ENCODE measurements at regions not wholly inside any gene's neighbourhood (a gene's known extent, or its start where the extent isn't known, plus 50 kb on each side); places are given as distances from the start of the nearest gene placed in this dataset.

DNA sequence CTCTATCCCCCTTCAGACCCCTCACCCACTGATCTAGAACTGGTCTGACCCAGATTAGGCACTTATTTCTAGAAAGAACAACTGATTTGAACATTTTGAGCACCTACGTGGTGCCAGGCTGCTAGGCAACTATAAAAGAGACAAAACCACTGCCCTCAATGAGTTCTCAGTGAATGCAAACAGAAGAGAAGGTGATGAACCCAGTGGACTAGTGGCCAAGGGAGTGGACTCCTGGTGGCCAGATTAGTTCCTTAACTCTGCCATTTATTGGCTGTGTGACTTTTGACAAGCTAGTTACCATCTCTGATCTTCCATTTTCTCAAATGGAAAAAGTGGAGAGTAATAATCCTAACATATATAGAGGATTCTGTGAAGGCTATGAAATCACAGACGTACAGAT lies 259.1 kb upstream of the SALL1 start:
- TF ChIP-seq, protein P1, sequence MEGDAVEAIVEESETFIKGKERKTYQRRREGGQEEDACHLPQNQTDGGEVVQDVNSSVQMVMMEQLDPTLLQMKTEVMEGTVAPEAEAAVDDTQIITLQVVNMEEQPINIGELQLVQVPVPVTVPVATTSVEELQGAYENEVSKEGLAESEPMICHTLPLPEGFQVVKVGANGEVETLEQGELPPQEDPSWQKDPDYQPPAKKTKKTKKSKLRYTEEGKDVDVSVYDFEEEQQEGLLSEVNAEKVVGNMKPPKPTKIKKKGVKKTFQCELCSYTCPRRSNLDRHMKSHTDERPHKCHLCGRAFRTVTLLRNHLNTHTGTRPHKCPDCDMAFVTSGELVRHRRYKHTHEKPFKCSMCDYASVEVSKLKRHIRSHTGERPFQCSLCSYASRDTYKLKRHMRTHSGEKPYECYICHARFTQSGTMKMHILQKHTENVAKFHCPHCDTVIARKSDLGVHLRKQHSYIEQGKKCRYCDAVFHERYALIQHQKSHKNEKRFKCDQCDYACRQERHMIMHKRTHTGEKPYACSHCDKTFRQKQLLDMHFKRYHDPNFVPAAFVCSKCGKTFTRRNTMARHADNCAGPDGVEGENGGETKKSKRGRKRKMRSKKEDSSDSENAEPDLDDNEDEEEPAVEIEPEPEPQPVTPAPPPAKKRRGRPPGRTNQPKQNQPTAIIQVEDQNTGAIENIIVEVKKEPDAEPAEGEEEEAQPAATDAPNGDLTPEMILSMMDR (IDR thresholded peaks at IDR 0.05): no peak
- TF ChIP-seq POLR2A (IDR thresholded peaks at IDR 0.05): no peak

Data from uterus (tissue), 2 donors.